BLaER1 treated with 17β-estradiol and CSF1 and Interleukin-3, amounts not matched to agents 10 nM and 100 nM (cell line): ENCODE measurements at regions not wholly inside any gene's neighbourhood (a gene's known extent, or its start where the extent isn't known, plus 50 kb on each side); places are given as distances from the start of the nearest gene placed in this dataset.

Source experiments
- H3K27ac ChIP-seq, 11 experiments: shearing (Covaris generic); formaldehyde crosslinking; 2 replicates each; pipeline ENCODE4 v1.8.1; 2022
- H3K27me3 ChIP-seq, 11 experiments: shearing (Covaris generic); formaldehyde crosslinking; 2 replicates each; pipeline ENCODE4 v1.8.1; 2022
- H3K36me3 ChIP-seq, 11 experiments: shearing (Covaris generic); formaldehyde crosslinking; 2 replicates each; pipeline ENCODE4 v1.8.1; 2022
- H3K4me1 ChIP-seq, 10 experiments: shearing (Covaris generic); formaldehyde crosslinking; 2 replicates each; pipeline ENCODE4 v1.8.1; 2022
- H3K4me2 ChIP-seq, 11 experiments: shearing (Covaris generic); formaldehyde crosslinking; 2 replicates each; pipeline ENCODE4 v1.8.1; 2022
- H3K4me3 ChIP-seq, 10 experiments: shearing (Covaris generic); formaldehyde crosslinking; 2 replicates each; pipeline ENCODE4 v1.8.1; 2022
- H3K9ac ChIP-seq, 11 experiments: shearing (Covaris generic); formaldehyde crosslinking; 2 replicates each; pipeline ENCODE4 v1.8.1; 2022
- H3K9me3 ChIP-seq, 11 experiments: shearing (Covaris generic); formaldehyde crosslinking; replicated peaks in 1 of 11; 2 replicates each; pipeline ENCODE4 v1.8.1; 2022
- H4K20me1 ChIP-seq, 11 experiments: shearing (Covaris generic); formaldehyde crosslinking; 2 replicates each; pipeline ENCODE4 v1.8.1; 2022
- Cebpa-rat ChIP-seq, 11 experiments: shearing (Covaris generic); IDR thresholded peaks; 2 replicates each; pipeline ENCODE4 v1.8.1; 2022

- Histone ChIP-seq H3K4me2 (no peak overlapping the region), H3K4me3 (no peak overlapping the region), H3K9me3 (peaks cover under 1 to 11% (median 8%) of the 10 kb centered on the region in 11 experiments; a peak in 16 of 22 replicates)
Observed at GRCh38 chr10:32159264-32159663, 103.0 kb upstream of the KIF5B start.

GRCh38 chr10:32156031-32156495 is 99.8 kb upstream of the KIF5B start:
- Histone ChIP-seq H3K4me3 (no peak overlapping the region), H3K36me3 (no peaks in the 10 kb centered on the region), H3K9ac (no peak overlapping the region), H3K9me3 (peaks cover 16 to 29% (median 25%) of the 10 kb centered on the region in 11 experiments; a peak in 21 of 22 replicates), H3K4me1 (no peaks in the 10 kb centered on the region), H3K27ac (no peak overlapping the region), H3K4me2 (no peak overlapping the region), H4K20me1 (no peaks in the 10 kb centered on the region), H3K27me3 (no peaks in the 10 kb centered on the region)
- no peak for TF ChIP-seq Cebpa-rat (IDR thresholded peaks at IDR 0.05)

More at GRCh38 chr10:32159264-32159663, 103.0 kb upstream of the KIF5B start:
- H4K20me1 ChIP-seq = no peaks in the 10 kb centered on the region
- no peak overlapping the region for H3K9ac ChIP-seq
- no peaks in the 10 kb centered on the region for H3K36me3 ChIP-seq
- H3K27me3 ChIP-seq = no peaks in the 10 kb centered on the region
- H3K27ac ChIP-seq = no peak overlapping the region
- no peaks in the 10 kb centered on the region for H3K4me1 ChIP-seq
- no peak for TF ChIP-seq Cebpa-rat (IDR thresholded peaks at IDR 0.05)

DNA sequence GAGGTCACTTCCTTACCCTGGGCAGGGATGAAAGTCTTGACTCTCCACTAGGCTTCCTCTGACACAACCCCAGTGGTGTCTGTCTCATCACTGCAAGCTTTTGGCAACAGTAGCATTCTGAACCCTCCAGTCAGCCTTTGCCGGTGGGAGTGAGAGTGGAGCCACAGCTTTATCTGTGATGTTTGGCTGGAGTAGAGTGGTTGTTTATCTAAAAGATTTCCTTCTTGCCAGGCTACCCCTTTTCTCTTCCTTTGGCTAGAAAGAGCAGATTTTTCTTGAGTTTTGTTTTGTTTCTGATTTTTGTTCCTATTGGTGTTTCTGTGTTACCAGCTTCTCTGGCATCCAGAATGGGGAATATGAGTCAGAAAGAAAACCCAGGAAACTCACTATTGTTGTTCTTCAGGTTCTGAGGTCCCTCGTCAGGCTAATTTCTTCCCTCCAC is 98.9 kb upstream of the KIF5B start:
- 0 out of 20 replicates have a peak, but pooled peaks cover 0 to 4% (median 0%) of the 10 kb centered on the region in 10 experiments for H3K4me1 ChIP-seq
- no peaks in the 10 kb centered on the region for H4K20me1 ChIP-seq
- H3K9ac ChIP-seq = no peak overlapping the region
- H3K9me3 ChIP-seq = peaks cover 16 to 29% (median 25%) of the 10 kb centered on the region in 11 experiments; a peak in 21 of 22 replicates
- H3K27ac ChIP-seq = no peak overlapping the region
- H3K27me3 ChIP-seq = no peaks in the 10 kb centered on the region
- H3K36me3 ChIP-seq = no peaks in the 10 kb centered on the region
- TF ChIP-seq Cebpa-rat (IDR thresholded peaks at IDR 0.05) = no peak
- H3K4me2 ChIP-seq = no peak overlapping the region
- no peak overlapping the region for H3K4me3 ChIP-seq

DNA sequence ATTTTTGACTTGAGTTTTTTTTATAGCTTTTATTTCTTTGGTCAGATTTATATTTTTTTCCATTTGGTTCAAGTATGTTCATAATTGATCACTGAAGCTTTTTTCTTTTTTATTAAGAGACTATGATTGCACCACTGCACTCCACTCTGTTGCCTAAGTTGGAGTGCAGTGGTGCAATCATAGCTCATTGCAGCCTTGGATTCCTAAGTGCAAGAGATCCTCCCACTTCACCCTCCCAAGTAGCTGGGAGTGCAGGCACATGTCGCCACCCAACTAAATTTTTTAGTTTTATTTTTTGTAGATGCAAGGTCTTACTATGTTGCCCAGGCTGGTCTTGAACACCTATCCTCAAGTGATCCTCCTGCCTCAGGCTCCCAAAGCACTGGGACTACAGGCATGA is 97.7 kb upstream of the KIF5B start:
- Histone ChIP-seq H3K4me1 (0 out of 20 replicates have a peak, but pooled peaks cover 0 to 4% (median 0%) of the 10 kb centered on the region in 10 experiments), H3K4me2 (no peak overlapping the region), H3K36me3 (no peaks in the 10 kb centered on the region), H3K27me3 (no peaks in the 10 kb centered on the region), H4K20me1 (no peaks in the 10 kb centered on the region), H3K9ac (no peak overlapping the region), H3K4me3 (no peak overlapping the region), H3K9me3 (peaks cover 16 to 29% (median 25%) of the 10 kb centered on the region in 11 experiments; a peak in 21 of 22 replicates), H3K27ac (no peak overlapping the region)
- TF ChIP-seq Cebpa-rat (IDR thresholded peaks at IDR 0.05) = no peak

- Histone ChIP-seq H3K27me3 (no peaks in the 10 kb centered on the region), H3K36me3 (no peaks in the 10 kb centered on the region), H4K20me1 (no peaks in the 10 kb centered on the region), H3K27ac (no peak overlapping the region), H3K9me3 (peaks cover 16 to 29% (median 25%) of the 10 kb centered on the region in 11 experiments; a peak in 21 of 22 replicates), H3K9ac (no peak overlapping the region), H3K4me1 (0 out of 20 replicates have a peak, but pooled peaks cover 0 to 4% (median 0%) of the 10 kb centered on the region in 10 experiments), H3K4me2 (no peak overlapping the region), H3K4me3 (no peak overlapping the region)
- no peak for TF ChIP-seq Cebpa-rat (IDR thresholded peaks at IDR 0.05)
Observed at GRCh38 chr10:32153252-32153651, 97.0 kb upstream of the KIF5B start.

DNA sequence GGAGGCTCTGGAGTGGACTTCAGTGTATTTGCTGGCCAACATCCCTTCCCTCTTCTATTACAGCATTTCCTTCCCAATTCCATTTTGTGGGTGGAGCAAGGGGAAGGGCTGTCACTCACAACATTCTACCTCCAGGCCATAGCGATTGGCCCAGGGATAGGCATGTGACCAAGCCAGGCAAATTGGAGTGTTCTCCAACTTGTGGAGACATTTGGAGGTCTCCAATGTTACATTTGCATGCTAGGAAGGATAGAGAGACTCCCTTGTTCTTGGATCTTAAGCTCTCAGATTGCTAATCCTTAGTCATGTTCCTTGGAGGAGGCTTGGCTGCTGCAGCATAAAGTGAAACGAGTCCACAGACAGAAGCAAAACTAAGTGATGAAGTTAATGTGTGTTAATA is 95.6 kb upstream of the KIF5B start:
- Histone ChIP-seq H4K20me1 (no peaks in the 10 kb centered on the region), H3K4me2 (no peak overlapping the region), H3K9me3 (peaks cover 16 to 29% (median 25%) of the 10 kb centered on the region in 11 experiments; a peak in 21 of 22 replicates), H3K27ac (no peak overlapping the region), H3K36me3 (no peaks in the 10 kb centered on the region), H3K9ac (no peak overlapping the region), H3K4me1 (0 out of 20 replicates have a peak, but pooled peaks cover 0 to 4% (median 0%) of the 10 kb centered on the region in 10 experiments), H3K4me3 (no peak overlapping the region), H3K27me3 (no peaks in the 10 kb centered on the region)
- no peak for TF ChIP-seq Cebpa-rat (IDR thresholded peaks at IDR 0.05)

- H4K20me1 ChIP-seq = no peaks in the 10 kb centered on the region
- no peak overlapping the region for H3K9ac ChIP-seq
- no peak overlapping the region for H3K4me2 ChIP-seq
- H3K27ac ChIP-seq = no peak overlapping the region
- no peak for TF ChIP-seq Cebpa-rat (IDR thresholded peaks at IDR 0.05)
- H3K4me3 ChIP-seq = no peak overlapping the region
- 0 out of 20 replicates have a peak, but pooled peaks cover 0 to 4% (median 0%) of the 10 kb centered on the region in 10 experiments for H3K4me1 ChIP-seq
- no peaks in the 10 kb centered on the region for H3K27me3 ChIP-seq
- no peaks in the 10 kb centered on the region for H3K36me3 ChIP-seq
- H3K9me3 ChIP-seq = peaks cover 16 to 29% (median 25%) of the 10 kb centered on the region in 11 experiments; a peak in 21 of 22 replicates
Observed at GRCh38 chr10:32150532-32151101, 94.4 kb upstream of the KIF5B start.

DNA sequence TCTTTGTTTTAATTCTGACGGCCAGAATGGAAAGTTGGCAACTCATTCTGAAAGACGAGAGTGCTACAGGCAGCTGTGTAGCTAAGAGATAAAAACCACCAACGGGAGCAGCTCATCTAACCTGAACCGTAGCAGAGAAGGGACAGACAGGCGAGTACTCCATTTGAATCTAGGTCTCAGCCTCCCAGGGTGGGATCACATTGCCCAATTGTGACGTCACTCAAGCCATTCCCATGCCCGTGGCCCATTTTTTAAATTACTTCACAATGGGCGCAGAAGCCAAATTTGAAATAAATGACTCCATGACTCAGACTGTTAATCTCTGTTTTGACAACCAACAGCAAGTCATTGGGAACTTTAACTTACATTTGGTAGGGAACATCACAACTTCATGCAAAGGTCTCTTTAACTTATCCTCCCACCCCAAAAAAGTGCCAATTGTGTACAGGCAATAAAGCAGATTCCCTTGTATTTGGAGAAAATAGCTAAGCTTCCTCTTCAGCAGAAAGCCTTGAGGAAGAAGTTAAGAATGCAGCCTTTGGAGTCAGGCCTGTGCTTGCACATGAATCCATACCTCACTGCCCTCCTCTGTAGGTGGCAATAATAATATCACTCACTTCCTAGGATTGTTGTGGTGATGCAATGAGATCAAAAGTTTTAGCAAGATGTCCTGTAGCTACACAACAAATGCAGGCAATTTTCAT is 93.2 kb upstream of the KIF5B start:
- peaks cover 14 to 22% (median 17%) of the 10 kb centered on the region in 11 experiments; a peak in 21 of 22 replicates for H3K9me3 ChIP-seq
- no peak for TF ChIP-seq Cebpa-rat (IDR thresholded peaks at IDR 0.05)
- 0 out of 20 replicates have a peak, but pooled peaks cover 0 to 4% (median 0%) of the 10 kb centered on the region in 10 experiments for H3K4me1 ChIP-seq
- no peak overlapping the region for H3K4me2 ChIP-seq
- no peaks in the 10 kb centered on the region for H3K27me3 ChIP-seq
- H3K36me3 ChIP-seq = no peaks in the 10 kb centered on the region
- H3K9ac ChIP-seq = no peak overlapping the region
- H3K27ac ChIP-seq = no peak overlapping the region
- H3K4me3 ChIP-seq = no peak overlapping the region
- H4K20me1 ChIP-seq = no peaks in the 10 kb centered on the region

DNA sequence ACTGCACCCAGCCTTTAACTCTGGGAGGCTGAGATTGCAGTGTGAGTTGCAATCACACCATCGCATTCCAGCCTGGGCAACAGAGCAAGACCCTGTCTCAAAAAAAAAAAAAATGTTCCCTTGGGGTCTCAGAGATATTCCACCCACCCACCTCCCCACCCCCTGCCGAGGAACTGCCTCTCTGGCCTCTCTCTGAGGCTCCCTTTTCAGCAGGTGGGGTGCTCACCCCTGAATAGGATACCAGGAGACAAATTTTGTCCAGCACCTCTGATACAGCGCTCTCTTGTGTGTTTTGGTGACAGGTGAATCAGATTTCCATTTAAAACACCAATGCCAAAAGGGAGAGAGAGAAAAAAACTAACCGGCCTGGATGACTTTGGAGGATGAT is 92.6 kb upstream of the KIF5B start:
- no peaks in the 10 kb centered on the region for H3K36me3 ChIP-seq
- H3K9me3 ChIP-seq = peaks cover 9 to 16% (median 12%) of the 10 kb centered on the region in 11 experiments; a peak in 21 of 22 replicates
- H3K27ac ChIP-seq = no peak overlapping the region
- H3K4me2 ChIP-seq = no peak overlapping the region
- no peaks in the 10 kb centered on the region for H3K27me3 ChIP-seq
- no peak overlapping the region for H3K9ac ChIP-seq
- TF ChIP-seq Cebpa-rat (IDR thresholded peaks at IDR 0.05) = no peak
- 0 out of 20 replicates have a peak, but pooled peaks cover 0 to 4% (median 0%) of the 10 kb centered on the region in 10 experiments for H3K4me1 ChIP-seq
- H4K20me1 ChIP-seq = no peaks in the 10 kb centered on the region
- H3K4me3 ChIP-seq = no peak overlapping the region
